GM23338 (cell line): ENCODE measurements at regions not wholly inside any gene's neighbourhood (a gene's known extent, or its start where the extent isn't known, plus 50 kb on each side); places are given as distances from the start of the nearest gene placed in this dataset.

Source experiments
- ATAC-seq: fragments of 200-7000 bp; cut with Tn5 transposase; 3 replicates; pipeline ENCODE4 v1.9.1; 2020
- DNase-seq: peaks from one replicate; pipeline ENCODE4 v3.0.0-alpha.2; 2015; ENCODE audit warnings: low spot score
- H2AFZ ChIP-seq: fragments of 200-600 bp; sonication (generic); 2 replicates; pipeline ENCODE4 v1.8.0; 2016; ENCODE audit warnings: antibody characterized with exemption, mild to moderate bottlenecking, moderate library complexity
- H3F3A ChIP-seq: fragments of 200-600 bp; sonication (generic); replicated peaks from 2 replicates; pipeline ENCODE4 v1.8.0; 2017; ENCODE audit warnings: antibody characterized with exemption, mixed run types, low read depth
- H3K27ac ChIP-seq: fragments of 200-600 bp; sonication (generic); 2 replicates; pipeline ENCODE4 v1.6.1; 2016; ENCODE audit warnings: low read depth
- H3K27me3 ChIP-seq: fragments of 200-600 bp; sonication (generic); 2 replicates; pipeline ENCODE4 v1.8.0; 2016; ENCODE audit warnings: mild to moderate bottlenecking, mixed run types, moderate library complexity; ENCODE audit not compliant: insufficient read depth
- H3K36me3 ChIP-seq: fragments of 200-600 bp; sonication (generic); 2 replicates; pipeline ENCODE4 v1.8.0; 2016; ENCODE audit warnings: mild to moderate bottlenecking; ENCODE audit not compliant: insufficient read depth
- H3K4me1 ChIP-seq: fragments of 200-600 bp; sonication (generic); 2 replicates; pipeline ENCODE4 v1.8.0; 2016; ENCODE audit warnings: mild to moderate bottlenecking, moderate library complexity; ENCODE audit not compliant: insufficient read depth
- H3K4me2 ChIP-seq: fragments of 200-600 bp; sonication (generic); 2 replicates; pipeline ENCODE4 v1.7.1; 2017; ENCODE audit warnings: mixed run types
- H3K4me3 ChIP-seq: fragments of 200-600 bp; sonication (generic); 2 replicates; pipeline ENCODE4 v1.6.1; 2016; ENCODE audit warnings: mixed run types
- H3K79me2 ChIP-seq: fragments of 200-600 bp; sonication (generic); replicated peaks from 2 replicates; pipeline ENCODE4 v1.8.0; 2017; ENCODE audit warnings: mild to moderate bottlenecking; ENCODE audit not compliant: insufficient read depth
- H3K9me2 ChIP-seq: fragments of 200-600 bp; sonication (generic); 2 replicates; pipeline ENCODE4 v1.8.0; 2017; ENCODE audit not compliant: insufficient read depth
- H4K20me1 ChIP-seq: fragments of 200-600 bp; sonication (generic); replicated peaks from 2 replicates; pipeline ENCODE4 v1.8.0; 2017; ENCODE audit warnings: mild to moderate bottlenecking; ENCODE audit not compliant: insufficient read depth
- H3K27ac Mint-ChIP-seq: 2 replicates; pipeline ENCODE4 v1.8.0; 2020; ENCODE audit warnings: inconsistent platforms, mild to moderate bottlenecking, moderate library complexity, mixed read lengths
- H3K27me3 Mint-ChIP-seq: 3 replicates; pipeline ENCODE4 v1.8.0; 2022; ENCODE audit warnings: low read depth, mild to moderate bottlenecking, moderate library complexity, mixed read lengths, inconsistent platforms; ENCODE audit not compliant: insufficient read depth, poor library complexity
- H3K36me3 Mint-ChIP-seq: 3 replicates; pipeline ENCODE4 v1.8.0; 2021; ENCODE audit warnings: low read depth, mild to moderate bottlenecking, inconsistent platforms, moderate library complexity, mixed read lengths
- H3K4me1 Mint-ChIP-seq: 3 replicates; pipeline ENCODE4 v1.8.0; 2020; ENCODE audit warnings: mild to moderate bottlenecking, inconsistent platforms, mixed read lengths
- H3K4me3 Mint-ChIP-seq: 3 replicates; pipeline ENCODE4 v1.8.0; 2021; ENCODE audit warnings: moderate library complexity, mild to moderate bottlenecking, inconsistent platforms, mixed read lengths
- H3K9me3 Mint-ChIP-seq: 3 replicates; pipeline ENCODE4 v1.8.0; 2020; ENCODE audit warnings: moderate library complexity, mild to moderate bottlenecking, inconsistent platforms, mixed read lengths
- CREB1 ChIP-seq: fragments of 250-450 bp; sonication (Bioruptor Pico); IDR thresholded peaks from 2 replicates; pipeline ENCODE4 v1.5.0; 2020; ENCODE audit warnings: low read depth, mild to moderate bottlenecking, moderate library complexity
- CTCF ChIP-seq, 2 experiments: fragments of 200-600 bp in 1 of 2; sonication (generic) in 1 of 2; conservative IDR thresholded peaks; 2 replicates each; pipeline versions ENCODE4 v1.5.1 to v1.6.1; 2016 to 2017; ENCODE audit warnings: antibody characterized with exemption in 2 of 2, low read depth in 2 of 2, mild to moderate bottlenecking in 2 of 2, moderate library complexity in 1 of 2
- ETS1 ChIP-seq: IDR thresholded peaks from 2 replicates; pipeline ENCODE4 v1.6.1; 2016; ENCODE audit warnings: antibody characterized with exemption
- EZH2 ChIP-seq: fragments of 200-600 bp; sonication (generic); IDR thresholded peaks from one replicate; pipeline ENCODE4 v1.8.0; 2017; ENCODE audit warnings: antibody characterized with exemption, mild to moderate bottlenecking, low read depth; ENCODE audit not compliant: unreplicated experiment
- POLR2AphosphoS5 ChIP-seq: IDR thresholded peaks from 2 replicates; pipeline ENCODE4 v1.6.1; 2016; ENCODE audit warnings: antibody characterized with exemption, low read depth
- REST ChIP-seq: IDR thresholded peaks from one replicate; pipeline ENCODE4 v1.6.1; 2018; ENCODE audit warnings: antibody characterized with exemption; ENCODE audit not compliant: unreplicated experiment
- STAT1 ChIP-seq: IDR thresholded peaks from one replicate; pipeline ENCODE4 v1.6.1; 2016; ENCODE audit warnings: antibody characterized with exemption; ENCODE audit not compliant: unreplicated experiment
- ZNF114 ChIP-seq: fragments of 250-450 bp; sonication (Bioruptor Pico); IDR thresholded peaks from 2 replicates; pipeline ENCODE4 v1.5.0; 2020; ENCODE audit warnings: mild to moderate bottlenecking, moderate library complexity

- Mint-ChIP-seq H3K4me3 (no peak overlapping the region), H3K4me1 (peaks cover 37% of the 10 kb centered on the region), H3K27ac (no peak overlapping the region)
Observed at GRCh38 chr2:201961401-201961800, 72.3 kb upstream of the FZD7 start.

GRCh38 chr2:201962774-201963562 is 70.7 kb upstream of the FZD7 start:
- Histone ChIP-seq H3K27ac (no peak overlapping the region), H3K4me1 (peaks cover 13% of the 10 kb centered on the region), H3K4me3 (no peak overlapping the region), H3K27me3 (no peaks in the 10 kb centered on the region), H3K4me2 (no peak overlapping the region), H3K36me3 (no peaks in the 10 kb centered on the region), H3F3A (peaks cover 13% of the 10 kb centered on the region), H3K9me2 (no peaks in the 10 kb centered on the region), H2AFZ (no peak overlapping the region), H4K20me1 (no peaks in the 10 kb centered on the region), H3K79me2 (peaks cover 7% of the 10 kb centered on the region; the same call in 1 of the 2 replicates)
- Mint-ChIP-seq H3K4me3 (no peak overlapping the region), H3K4me1 (peaks cover 46% of the 10 kb centered on the region), H3K9me3 (no peaks in the 10 kb centered on the region; the same call in 2 of the 3 replicates), H3K36me3 (peaks cover 13% of the 10 kb centered on the region), H3K27ac (peak overlapping the region; percentile 44; the same call in 1 of the 2 replicates), H3K27me3 (peaks cover 13% of the 10 kb centered on the region)
- DNase-seq: no peak
- ATAC-seq: no peak
- TF ChIP-seq CREB1 (CRISPR knock-in tag) (no peak), POLR2AphosphoS5 (no peak), ZNF114 (CRISPR knock-in tag) (no peak), CTCF (conservative IDR thresholded peaks at IDR 0.05; ENCODE audit: low read depth in 2 of 2) (no peak), EZH2 (no peak), REST (no peak), ETS1 (no peak), STAT1 (no peak)

More at GRCh38 chr2:201961401-201961800, 72.3 kb upstream of the FZD7 start:
- H3K4me1 ChIP-seq: peaks cover 9% of the 10 kb centered on the region
- no peaks in the 10 kb centered on the region for H3K36me3 ChIP-seq
- peaks cover 7% of the 10 kb centered on the region; the same call in 1 of the 2 replicates for H3K79me2 ChIP-seq
- H3K9me2 ChIP-seq: no peaks in the 10 kb centered on the region
- H3K27me3 ChIP-seq: no peaks in the 10 kb centered on the region
- ATAC-seq: no peak
- H3K9me3 Mint-ChIP-seq: no peaks in the 10 kb centered on the region; the same call in 2 of the 3 replicates
- no peak overlapping the region for H2AFZ ChIP-seq
- peaks cover 7% of the 10 kb centered on the region for H3K27me3 Mint-ChIP-seq
- no peak overlapping the region for H3K4me3 ChIP-seq
- TF ChIP-seq REST: no peak
- TF ChIP-seq STAT1: no peak
- H3F3A ChIP-seq: peaks cover 13% of the 10 kb centered on the region
- no peak overlapping the region for H3K4me2 ChIP-seq
- H3K27ac ChIP-seq: no peak overlapping the region
- no peak for DNase-seq
- no peaks in the 10 kb centered on the region for H4K20me1 ChIP-seq
- H3K36me3 Mint-ChIP-seq: peaks cover 9% of the 10 kb centered on the region
